ENCODE measurements at regions not wholly inside any gene's neighbourhood (a gene's known extent, or its start where the extent isn't known, plus 50 kb on each side); places are given as distances from the start of the nearest gene placed in this dataset.

DNA sequence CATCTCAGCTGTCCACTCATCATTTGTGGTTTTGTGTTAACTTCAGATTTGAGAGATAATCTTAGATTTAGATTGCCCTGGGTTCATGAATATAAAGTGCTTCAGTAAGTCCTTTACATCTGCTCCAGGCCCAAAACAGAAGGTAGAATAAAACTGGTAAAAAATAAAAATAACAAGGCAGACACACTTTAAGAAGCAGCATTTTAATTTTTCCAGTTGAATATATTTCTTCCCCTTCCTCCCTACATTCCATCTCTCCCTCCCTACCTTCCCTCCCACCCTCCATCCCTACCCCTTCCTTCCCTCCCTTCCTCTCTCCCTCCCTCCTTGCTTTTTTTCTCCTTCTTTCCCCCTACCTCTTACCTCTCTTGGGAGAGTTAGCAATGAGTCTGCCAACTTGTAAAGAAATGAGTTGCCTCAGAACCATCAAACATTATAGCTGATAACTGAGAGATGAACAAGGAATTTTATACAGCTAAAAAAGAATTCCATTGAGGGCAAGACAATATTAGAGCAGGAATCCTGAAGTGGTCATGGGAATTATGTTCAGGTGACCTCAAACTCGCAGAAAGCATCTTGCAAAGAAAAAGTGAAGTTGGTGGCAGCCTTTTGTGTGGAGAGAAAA is 145.0 kb upstream of the SOX4 start:
- DNase-seq: no peak
- Histone ChIP-seq H3K9me3 (no peaks in the 10 kb centered on the region), H3K27me3 (no peaks in the 10 kb centered on the region), H3K36me3 (no peaks in the 10 kb centered on the region), H3K4me1 (no peaks in the 10 kb centered on the region; the same call in 1 of the 2 replicates), H3K4me3 (ENCODE audit: low read depth, low read length) (no peak overlapping the region)
- TF ChIP-seq, protein P1, sequence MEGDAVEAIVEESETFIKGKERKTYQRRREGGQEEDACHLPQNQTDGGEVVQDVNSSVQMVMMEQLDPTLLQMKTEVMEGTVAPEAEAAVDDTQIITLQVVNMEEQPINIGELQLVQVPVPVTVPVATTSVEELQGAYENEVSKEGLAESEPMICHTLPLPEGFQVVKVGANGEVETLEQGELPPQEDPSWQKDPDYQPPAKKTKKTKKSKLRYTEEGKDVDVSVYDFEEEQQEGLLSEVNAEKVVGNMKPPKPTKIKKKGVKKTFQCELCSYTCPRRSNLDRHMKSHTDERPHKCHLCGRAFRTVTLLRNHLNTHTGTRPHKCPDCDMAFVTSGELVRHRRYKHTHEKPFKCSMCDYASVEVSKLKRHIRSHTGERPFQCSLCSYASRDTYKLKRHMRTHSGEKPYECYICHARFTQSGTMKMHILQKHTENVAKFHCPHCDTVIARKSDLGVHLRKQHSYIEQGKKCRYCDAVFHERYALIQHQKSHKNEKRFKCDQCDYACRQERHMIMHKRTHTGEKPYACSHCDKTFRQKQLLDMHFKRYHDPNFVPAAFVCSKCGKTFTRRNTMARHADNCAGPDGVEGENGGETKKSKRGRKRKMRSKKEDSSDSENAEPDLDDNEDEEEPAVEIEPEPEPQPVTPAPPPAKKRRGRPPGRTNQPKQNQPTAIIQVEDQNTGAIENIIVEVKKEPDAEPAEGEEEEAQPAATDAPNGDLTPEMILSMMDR (IDR thresholded peaks at IDR 0.05; ENCODE audit: low read depth, low read length): no peak

DNA sequence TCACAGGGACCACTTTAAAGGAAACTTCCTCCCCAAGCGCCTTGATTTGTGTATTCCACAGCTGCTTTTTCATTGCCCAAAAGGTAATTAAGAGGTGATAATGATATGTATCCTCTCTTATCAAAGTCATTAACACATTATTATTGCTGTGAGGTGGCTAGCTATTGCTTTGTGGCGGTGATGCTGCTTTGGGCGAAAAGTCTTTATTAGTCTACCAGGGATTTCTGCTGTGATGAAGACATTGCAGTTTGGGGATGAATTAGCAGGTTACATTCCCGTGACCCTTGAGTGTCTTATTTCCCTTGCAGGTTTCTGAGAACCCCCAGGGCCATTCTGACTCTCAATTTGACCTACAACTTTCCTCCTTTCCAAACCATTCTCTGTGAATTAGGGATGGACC is 143.4 kb upstream of the SOX4 start:
- TF ChIP-seq, protein P1 (IDR thresholded peaks at IDR 0.05; ENCODE audit: low read depth, low read length): no peak

DNA sequence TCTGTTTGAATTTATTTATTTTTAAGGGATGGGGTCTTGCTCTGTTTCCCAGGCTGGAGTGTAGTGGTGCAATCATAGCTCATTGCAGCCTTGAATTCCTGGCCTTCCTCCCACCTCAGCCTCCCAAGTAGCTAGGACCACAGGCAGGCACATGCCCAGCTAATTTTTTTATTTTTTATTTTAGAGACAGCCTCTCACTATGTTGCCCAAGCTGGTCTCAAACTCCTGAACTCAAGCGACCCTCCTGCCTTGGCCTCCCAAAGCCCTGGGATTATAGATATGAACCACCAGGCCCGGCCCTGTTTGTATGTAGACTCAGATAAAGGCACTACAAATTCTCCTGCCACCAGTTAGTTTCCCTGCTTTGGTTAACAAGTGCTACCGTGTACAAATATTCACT is 142.9 kb upstream of the SOX4 start:
- TF ChIP-seq, protein P1 (IDR thresholded peaks at IDR 0.05; ENCODE audit: low read depth, low read length): no peak
- H3K4me1 ChIP-seq: no peaks in the 10 kb centered on the region; the same call in 1 of the 2 replicates
- no peak for DNase-seq
- H3K36me3 ChIP-seq: no peaks in the 10 kb centered on the region
- H3K4me3 ChIP-seq (ENCODE audit: low read depth, low read length): no peak overlapping the region
- H3K27me3 ChIP-seq: no peaks in the 10 kb centered on the region
- H3K9me3 ChIP-seq: no peaks in the 10 kb centered on the region

More for the DNA sequence above, 143.4 kb upstream of the SOX4 start:
- Histone ChIP-seq H3K36me3 (no peaks in the 10 kb centered on the region), H3K4me1 (no peaks in the 10 kb centered on the region; the same call in 1 of the 2 replicates), H3K4me3 (ENCODE audit: low read depth, low read length) (no peak overlapping the region), H3K9me3 (no peaks in the 10 kb centered on the region), H3K27me3 (no peaks in the 10 kb centered on the region)
- no peak for DNase-seq

DNA sequence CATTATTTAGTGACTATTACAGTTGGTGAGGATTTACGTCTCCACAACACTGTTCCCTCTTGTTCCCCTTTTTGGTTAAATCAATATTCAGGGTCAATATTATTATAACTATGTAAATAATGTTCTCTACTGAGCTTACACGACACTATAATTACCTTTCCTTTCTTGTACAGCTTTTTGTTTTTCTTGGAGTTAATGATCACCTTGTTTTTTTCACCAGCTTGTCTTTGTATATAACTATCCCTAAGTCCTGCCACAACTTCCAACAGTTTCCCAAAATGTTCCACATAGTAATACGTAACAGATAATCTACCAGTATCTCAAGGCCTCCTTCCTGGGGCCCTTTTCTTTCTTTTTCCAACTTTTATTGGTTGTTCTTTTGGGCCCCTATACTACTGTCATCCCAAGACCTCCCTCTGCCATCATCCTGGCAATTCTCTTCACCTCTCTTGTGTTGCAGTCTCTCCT is 142.0 kb upstream of the SOX4 start:
- DNase-seq: no peak
- Histone ChIP-seq H3K36me3 (no peaks in the 10 kb centered on the region), H3K4me1 (no peaks in the 10 kb centered on the region; the same call in 1 of the 2 replicates), H3K27me3 (no peaks in the 10 kb centered on the region), H3K4me3 (ENCODE audit: low read depth, low read length) (no peak overlapping the region), H3K9me3 (no peaks in the 10 kb centered on the region)
- TF ChIP-seq, protein P1 (IDR thresholded peaks at IDR 0.05; ENCODE audit: low read depth, low read length): no peak

DNA sequence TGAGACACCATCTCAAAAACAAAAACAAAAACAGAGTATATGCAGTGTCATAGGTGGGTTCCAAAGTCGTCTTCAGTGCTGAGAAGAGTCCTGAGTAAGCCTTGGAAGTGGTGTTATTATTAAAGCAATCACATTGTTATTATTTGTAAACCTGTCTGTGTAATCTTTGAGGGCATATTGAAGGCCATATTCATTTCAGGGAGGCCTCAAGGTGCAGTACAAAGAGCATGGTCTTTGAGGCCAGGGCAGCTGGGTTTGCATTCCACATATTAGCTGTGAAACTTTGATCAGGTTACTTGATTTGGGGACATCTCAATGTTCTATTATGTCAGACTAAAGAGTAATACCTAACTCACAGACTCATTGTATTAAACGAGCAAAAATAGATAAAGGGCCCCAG is 139.3 kb upstream of the SOX4 start:
- Histone ChIP-seq H3K27me3 (no peaks in the 10 kb centered on the region), H3K36me3 (no peaks in the 10 kb centered on the region), H3K4me3 (ENCODE audit: low read depth, low read length) (no peak overlapping the region), H3K9me3 (no peaks in the 10 kb centered on the region), H3K4me1 (no peaks in the 10 kb centered on the region; the same call in 1 of the 2 replicates)
- DNase-seq: no peak
- TF ChIP-seq, protein P1 (IDR thresholded peaks at IDR 0.05; ENCODE audit: low read depth, low read length): no peak

DNA sequence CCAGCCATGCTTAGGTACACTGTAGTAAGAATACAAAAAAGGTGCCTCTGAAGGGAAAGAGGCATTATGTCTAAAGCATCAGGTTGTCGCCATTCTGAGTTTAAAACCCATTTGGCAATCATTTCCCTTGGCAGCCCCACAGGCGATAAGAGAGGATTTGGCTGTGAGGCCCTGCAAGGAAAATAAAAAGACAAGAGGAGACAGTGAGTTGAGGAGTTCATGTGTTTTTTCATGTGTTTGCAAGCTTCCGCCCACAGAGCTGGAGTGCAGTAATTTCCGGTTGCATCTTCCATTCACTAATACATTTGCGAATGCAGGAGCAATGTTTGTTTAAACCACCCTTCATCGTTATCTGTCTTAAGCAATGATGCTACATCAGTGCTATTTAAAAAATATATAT is 138.5 kb upstream of the SOX4 start:
- TF ChIP-seq, protein P1 (IDR thresholded peaks at IDR 0.05; ENCODE audit: low read depth, low read length): no peak
- no peaks in the 10 kb centered on the region for H3K27me3 ChIP-seq
- no peaks in the 10 kb centered on the region; the same call in 1 of the 2 replicates for H3K4me1 ChIP-seq
- H3K36me3 ChIP-seq: no peaks in the 10 kb centered on the region
- no peak for DNase-seq
- no peaks in the 10 kb centered on the region for H3K9me3 ChIP-seq
- H3K4me3 ChIP-seq (ENCODE audit: low read depth, low read length): no peak overlapping the region

Data from BE2C (cell line).